Prostate gland (tissue), 2 donors: ENCODE measurements at regions not wholly inside any gene's neighbourhood (a gene's known extent, or its start where the extent isn't known, plus 50 kb on each side); places are given as distances from the start of the nearest gene placed in this dataset.

Experiments used
- DNase-seq: peaks from one replicate; pipeline ENCODE4 v3.0.0-alpha.2; 2019; ENCODE audit warnings: low spot score
- H3K27ac ChIP-seq, 2 donors: fragments of 200-600 bp; sonication (generic); 2 replicates each; pipeline ENCODE4 v1.5.1; 2017 to 2019
- H3K27me3 ChIP-seq: fragments of 200-600 bp; sonication (generic); replicated peaks from 2 replicates; pipeline ENCODE4 v1.5.1; 2019; ENCODE audit not compliant: insufficient read depth
- H3K36me3 ChIP-seq, 2 donors: fragments of 200-600 bp; sonication (generic); 1 replicate in 1 of 2; 2 replicates in 1 of 2; pipeline versions ENCODE4 v1.5.1 to v1.8.1; 2017 to 2019
- H3K4me1 ChIP-seq: fragments of 200-600 bp; sonication (generic); replicated peaks from 2 replicates; pipeline ENCODE4 v1.5.1; 2019
- H3K4me3 ChIP-seq, 2 donors: fragments of 200-600 bp; sonication (generic); 2 replicates each; pipeline ENCODE4 v1.5.1; 2017 to 2019
- H3K9me3 ChIP-seq: fragments of 200-600 bp; sonication (generic); 2 replicates; pipeline ENCODE4 v1.5.1; 2017
- POLR2A ChIP-seq: fragments of 450-650 bp; IDR thresholded peaks from one replicate; pipeline ENCODE4 v1.6.1; 2016; ENCODE audit warnings: antibody characterized with exemption, mild to moderate bottlenecking
- POLR2AphosphoS5 ChIP-seq: sonication (generic); formaldehyde crosslinking; IDR thresholded peaks from one replicate; pipeline ENCODE4 v1.6.1; 2017; ENCODE audit warnings: antibody characterized with exemption
- WGBS: methylation state at CpG from one replicate; pipeline ENCODE4 v1.1.5; 2018; 5-methylcytosine and 5-hydroxymethylcytosine counted together
- intact Hi-C: fragments of 100-400 bp; cut with DNase I; formaldehyde crosslinking; loops from one replicate; pipeline ENCODE4 v1.14.2; 2022
- TF ChIP-seq, protein P1 (sequence below), 4 experiments: fragments of 200-600 bp in 2 of 4; fragments of 450-650 bp in 2 of 4; sonication (generic) in 2 of 4; IDR thresholded peaks; 1 replicate in 3 of 4; 2 replicates in 1 of 4; pipeline ENCODE4 v1.5.1; 2016 to 2019; ENCODE audit warnings: antibody characterized with exemption in 4 of 4, mild to moderate bottlenecking in 2 of 4, moderate library complexity in 2 of 4

DNA sequence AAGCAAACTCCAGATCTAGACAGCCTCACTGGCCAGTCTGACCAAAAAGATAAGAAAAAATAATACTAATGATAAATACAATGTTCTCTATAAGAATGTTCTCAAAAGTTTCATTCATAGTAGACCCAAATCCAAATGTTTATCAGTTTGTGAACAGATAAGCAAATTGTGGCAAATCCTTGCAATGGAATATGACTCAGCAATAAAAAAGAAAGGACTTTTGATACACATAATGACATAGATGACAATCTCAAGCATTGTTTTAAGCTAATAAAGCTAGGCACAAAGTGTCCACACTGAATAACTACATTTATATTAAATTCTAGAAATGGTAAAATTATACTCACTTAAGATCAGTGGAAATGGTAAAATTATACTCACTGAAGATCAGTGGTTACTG is 195.4 kb upstream of the TYRP1 start:
- no peak overlapping the region for H3K27ac ChIP-seq
- H3K27me3 ChIP-seq = no peaks in the 10 kb centered on the region
- no peaks in the 10 kb centered on the region for H3K9me3 ChIP-seq
- no peak for DNase-seq
- intact Hi-C loops = no loop called here
- no peak overlapping the region for H3K4me3 ChIP-seq
- H3K4me1 ChIP-seq = no peaks in the 10 kb centered on the region
- TF ChIP-seq, protein P1, sequence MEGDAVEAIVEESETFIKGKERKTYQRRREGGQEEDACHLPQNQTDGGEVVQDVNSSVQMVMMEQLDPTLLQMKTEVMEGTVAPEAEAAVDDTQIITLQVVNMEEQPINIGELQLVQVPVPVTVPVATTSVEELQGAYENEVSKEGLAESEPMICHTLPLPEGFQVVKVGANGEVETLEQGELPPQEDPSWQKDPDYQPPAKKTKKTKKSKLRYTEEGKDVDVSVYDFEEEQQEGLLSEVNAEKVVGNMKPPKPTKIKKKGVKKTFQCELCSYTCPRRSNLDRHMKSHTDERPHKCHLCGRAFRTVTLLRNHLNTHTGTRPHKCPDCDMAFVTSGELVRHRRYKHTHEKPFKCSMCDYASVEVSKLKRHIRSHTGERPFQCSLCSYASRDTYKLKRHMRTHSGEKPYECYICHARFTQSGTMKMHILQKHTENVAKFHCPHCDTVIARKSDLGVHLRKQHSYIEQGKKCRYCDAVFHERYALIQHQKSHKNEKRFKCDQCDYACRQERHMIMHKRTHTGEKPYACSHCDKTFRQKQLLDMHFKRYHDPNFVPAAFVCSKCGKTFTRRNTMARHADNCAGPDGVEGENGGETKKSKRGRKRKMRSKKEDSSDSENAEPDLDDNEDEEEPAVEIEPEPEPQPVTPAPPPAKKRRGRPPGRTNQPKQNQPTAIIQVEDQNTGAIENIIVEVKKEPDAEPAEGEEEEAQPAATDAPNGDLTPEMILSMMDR (IDR thresholded peaks at IDR 0.05) = no peak
- TF ChIP-seq POLR2A (no peak), POLR2AphosphoS5 (no peak)
- H3K36me3 ChIP-seq = no peaks in the 10 kb centered on the region

DNA sequence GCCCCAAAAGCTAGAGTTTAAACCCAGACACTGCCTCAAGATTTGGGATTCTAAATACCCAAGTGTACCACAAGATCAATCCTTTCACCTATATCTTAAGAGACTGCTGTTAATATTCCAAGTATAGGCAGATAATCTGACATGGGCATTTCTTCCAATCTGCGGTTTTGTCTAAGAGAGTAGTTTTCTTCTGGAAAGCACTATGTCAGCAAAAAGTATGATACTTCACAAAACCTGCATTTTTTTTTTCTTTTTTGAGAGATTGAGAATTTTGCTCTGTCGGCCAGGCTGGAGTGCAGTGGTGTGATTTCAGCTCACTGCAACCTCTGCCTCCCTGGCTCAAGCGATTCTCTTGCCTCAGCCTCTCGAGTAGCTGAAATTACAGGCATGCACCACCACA is 190.7 kb upstream of the TYRP1 start:
- H3K4me1 ChIP-seq = no peaks in the 10 kb centered on the region
- H3K9me3 ChIP-seq = no peaks in the 10 kb centered on the region
- intact Hi-C loops = no loop called here
- TF ChIP-seq POLR2A (no peak), POLR2AphosphoS5 (no peak)
- TF ChIP-seq, protein P1 (IDR thresholded peaks at IDR 0.05) = no peak
- H3K4me3 ChIP-seq = no peak overlapping the region
- no peaks in the 10 kb centered on the region for H3K36me3 ChIP-seq
- no peaks in the 10 kb centered on the region for H3K27me3 ChIP-seq
- WGBS = 87% methylated on average over 4 of the region's 4 CpGs
- no peak for DNase-seq
- H3K27ac ChIP-seq = no peak overlapping the region

DNA sequence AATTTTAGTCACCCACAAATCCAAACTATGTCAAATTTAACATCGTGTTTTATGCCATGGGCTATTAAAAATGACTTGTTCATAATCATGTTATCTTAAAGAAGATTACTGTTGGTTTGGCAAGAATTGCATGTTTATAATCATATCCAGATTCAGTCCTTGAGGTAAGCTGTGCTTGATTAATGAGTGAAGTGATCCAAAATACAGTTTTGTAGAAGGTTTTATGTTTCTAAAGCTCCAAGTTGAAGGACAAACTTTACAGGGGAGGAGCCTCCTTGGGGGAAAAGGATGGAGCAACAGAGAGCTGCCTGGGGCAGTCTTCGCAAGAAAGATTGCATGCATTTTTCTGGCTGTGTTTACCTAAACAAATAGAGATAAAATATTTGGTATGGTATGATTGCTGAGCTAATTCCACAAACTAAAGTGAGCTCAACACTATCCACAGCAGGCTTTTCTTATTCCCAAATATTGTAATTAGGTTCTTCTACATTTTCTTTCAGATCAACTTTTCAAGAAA is 189.5 kb upstream of the TYRP1 start:
- H3K9me3 ChIP-seq = no peaks in the 10 kb centered on the region
- WGBS = 47% methylated on average over 2 of the region's 2 CpGs
- DNase-seq = no peak
- H3K36me3 ChIP-seq = no peaks in the 10 kb centered on the region
- H3K4me1 ChIP-seq = no peaks in the 10 kb centered on the region
- intact Hi-C loops = no loop called here
- H3K4me3 ChIP-seq = no peak overlapping the region
- no peaks in the 10 kb centered on the region for H3K27me3 ChIP-seq
- TF ChIP-seq POLR2A = no peak
- TF ChIP-seq, protein P1 (IDR thresholded peaks at IDR 0.05) = no peak
- TF ChIP-seq POLR2AphosphoS5 = no peak
- no peak overlapping the region for H3K27ac ChIP-seq

DNA sequence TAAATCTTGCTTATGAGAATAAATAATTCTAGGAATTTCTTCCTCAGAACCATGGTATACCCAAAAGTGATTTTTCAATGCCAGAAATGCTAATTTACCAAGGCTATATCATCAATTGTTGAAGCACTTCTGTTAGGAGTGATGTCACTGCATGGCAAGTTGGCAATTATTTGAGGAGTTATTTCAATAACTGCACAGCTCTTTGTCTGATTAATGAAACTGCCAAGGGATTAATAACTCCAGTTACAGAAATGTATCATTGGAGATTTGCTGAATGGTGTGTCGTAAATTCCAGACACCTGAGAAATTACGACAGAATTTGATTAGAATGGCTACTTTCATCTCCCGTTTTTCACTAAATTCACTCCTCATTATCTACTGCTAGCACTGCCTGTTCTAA is 182.6 kb upstream of the TYRP1 start:
- no peaks in the 10 kb centered on the region for H3K4me1 ChIP-seq
- intact Hi-C loops = no loop called here

DNA sequence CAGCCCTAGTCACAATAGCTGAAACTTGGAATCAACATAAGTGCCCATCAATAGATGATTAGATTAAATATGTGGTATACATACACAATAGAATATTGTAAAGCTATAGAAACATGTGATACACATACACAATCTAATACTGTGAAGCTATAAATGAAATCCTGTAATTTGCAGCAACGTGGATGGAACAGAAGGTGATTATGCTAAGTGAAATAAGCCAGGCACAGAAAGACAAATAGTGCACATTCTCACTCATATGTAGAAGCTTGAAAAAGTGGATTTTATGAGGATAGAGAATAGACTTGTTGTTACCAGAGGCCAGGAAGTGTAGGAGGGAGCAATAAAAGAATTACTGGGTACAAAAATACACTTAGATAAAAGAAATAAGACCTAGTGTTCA is 181.5 kb upstream of the TYRP1 start:
- no peaks in the 10 kb centered on the region for H3K27me3 ChIP-seq
- no peak for DNase-seq
- no peak overlapping the region for H3K4me3 ChIP-seq
- 15% methylated on average over 1 of the region's 1 CpG for WGBS
- H3K4me1 ChIP-seq = no peaks in the 10 kb centered on the region
- no peak overlapping the region for H3K27ac ChIP-seq
- no peak for TF ChIP-seq POLR2A
- no peak for TF ChIP-seq POLR2AphosphoS5
- TF ChIP-seq, protein P1 (IDR thresholded peaks at IDR 0.05) = no peak
- no peaks in the 10 kb centered on the region for H3K9me3 ChIP-seq
- no peaks in the 10 kb centered on the region for H3K36me3 ChIP-seq
- intact Hi-C loops = no loop called here

More for the DNA sequence above, 182.6 kb upstream of the TYRP1 start:
- Histone ChIP-seq H3K36me3 (no peaks in the 10 kb centered on the region), H3K9me3 (no peaks in the 10 kb centered on the region), H3K27me3 (no peaks in the 10 kb centered on the region), H3K27ac (no peak overlapping the region), H3K4me3 (no peak overlapping the region)
- WGBS = 27% methylated on average over 3 of the region's 3 CpGs
- TF ChIP-seq, protein P1 (IDR thresholded peaks at IDR 0.05) = no peak
- TF ChIP-seq POLR2AphosphoS5 = no peak
- no peak for TF ChIP-seq POLR2A
- DNase-seq = no peak
